ENCODE measurements at regions not wholly inside any gene's neighbourhood (a gene's known extent, or its start where the extent isn't known, plus 50 kb on each side); places are given as distances from the start of the nearest gene placed in this dataset.

DNA sequence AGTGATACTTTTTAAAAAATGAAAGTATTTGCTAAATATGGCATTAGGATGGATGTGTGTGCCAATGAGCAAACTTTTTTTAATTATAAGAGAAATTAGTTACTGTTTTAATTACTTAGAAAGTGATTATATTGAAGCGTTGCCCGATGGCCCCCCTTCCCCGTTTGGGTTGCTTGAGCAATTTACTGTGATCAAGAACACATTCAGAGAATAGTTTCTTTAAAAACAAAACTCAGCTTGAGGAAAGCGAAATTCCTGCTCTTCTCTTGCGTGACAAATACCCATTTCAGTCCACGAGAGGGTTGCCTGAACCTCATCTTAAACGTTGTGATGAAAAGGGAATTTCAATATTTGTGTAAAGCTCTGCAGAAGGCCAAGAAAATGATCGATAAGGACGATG, 234.1 kb downstream of the GATA3 start:
- Histone ChIP-seq H3K27ac (no peak overlapping the region), H3K4me3 (no peak overlapping the region), H3K9me3 (no peaks in the 10 kb centered on the region), H3K4me1 (no peaks in the 10 kb centered on the region), H3K36me3 (no peaks in the 10 kb centered on the region), H3K27me3 (peaks cover 0 to 12% (median 0%) of the 10 kb centered on the region in 4 donors)
- no peak for DNase-seq
- WGBS, 2 donors, result 81 to 86% methylated on average over 9 of the region's 9 CpGs
- intact Hi-C loops (cut with DNase I), result no loop called here
- TF ChIP-seq POLR2A (IDR thresholded peaks at IDR 0.05), result no peak
- TF ChIP-seq, protein P1, sequence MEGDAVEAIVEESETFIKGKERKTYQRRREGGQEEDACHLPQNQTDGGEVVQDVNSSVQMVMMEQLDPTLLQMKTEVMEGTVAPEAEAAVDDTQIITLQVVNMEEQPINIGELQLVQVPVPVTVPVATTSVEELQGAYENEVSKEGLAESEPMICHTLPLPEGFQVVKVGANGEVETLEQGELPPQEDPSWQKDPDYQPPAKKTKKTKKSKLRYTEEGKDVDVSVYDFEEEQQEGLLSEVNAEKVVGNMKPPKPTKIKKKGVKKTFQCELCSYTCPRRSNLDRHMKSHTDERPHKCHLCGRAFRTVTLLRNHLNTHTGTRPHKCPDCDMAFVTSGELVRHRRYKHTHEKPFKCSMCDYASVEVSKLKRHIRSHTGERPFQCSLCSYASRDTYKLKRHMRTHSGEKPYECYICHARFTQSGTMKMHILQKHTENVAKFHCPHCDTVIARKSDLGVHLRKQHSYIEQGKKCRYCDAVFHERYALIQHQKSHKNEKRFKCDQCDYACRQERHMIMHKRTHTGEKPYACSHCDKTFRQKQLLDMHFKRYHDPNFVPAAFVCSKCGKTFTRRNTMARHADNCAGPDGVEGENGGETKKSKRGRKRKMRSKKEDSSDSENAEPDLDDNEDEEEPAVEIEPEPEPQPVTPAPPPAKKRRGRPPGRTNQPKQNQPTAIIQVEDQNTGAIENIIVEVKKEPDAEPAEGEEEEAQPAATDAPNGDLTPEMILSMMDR (IDR thresholded peaks at IDR 0.05), result no peak

DNA sequence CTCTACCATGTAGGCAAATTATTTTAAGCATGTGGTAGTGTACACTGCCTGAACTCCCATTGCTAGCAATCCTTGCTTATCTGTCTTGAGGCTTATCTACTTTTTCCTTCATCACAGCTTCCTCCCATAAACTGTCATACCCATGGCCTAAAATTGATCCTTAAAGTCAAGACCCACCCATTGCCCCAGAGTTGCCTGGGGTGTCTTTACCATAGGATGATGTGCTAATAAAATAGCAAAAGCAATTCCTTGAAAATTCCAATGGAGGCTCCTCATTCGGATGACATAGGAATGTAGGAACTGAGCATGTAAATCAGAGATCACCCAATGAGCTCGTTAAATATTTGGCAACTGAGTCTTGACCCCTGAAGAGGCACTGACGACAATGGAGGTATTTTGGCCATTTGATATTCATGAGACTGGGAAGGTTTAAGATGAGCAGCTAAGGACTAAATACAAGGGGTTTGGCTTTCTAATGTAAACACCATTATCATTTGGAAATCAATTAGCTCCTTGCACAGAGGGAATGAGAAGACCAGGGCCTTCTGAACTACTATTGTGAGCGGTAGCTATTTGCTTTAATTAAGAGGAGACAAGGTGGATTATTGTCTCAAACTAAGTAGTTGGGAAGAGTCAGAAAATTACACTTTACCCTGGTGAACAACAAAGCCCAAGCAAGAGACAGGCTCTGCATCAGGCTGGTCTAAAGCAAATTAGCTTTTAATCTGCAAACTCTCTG, 234.9 kb downstream of the GATA3 start:
- no peak for TF ChIP-seq POLR2A (IDR thresholded peaks at IDR 0.05)
- TF ChIP-seq, protein P1 (IDR thresholded peaks at IDR 0.05), result no peak
- no peaks in the 10 kb centered on the region for H3K4me1 ChIP-seq
- H3K4me3 ChIP-seq, result no peak overlapping the region
- DNase-seq, result no peak
- intact Hi-C loops (cut with DNase I), result no loop called here
- no peak overlapping the region for H3K27ac ChIP-seq
- H3K27me3 ChIP-seq, result peaks cover 0 to 7% (median 0%) of the 10 kb centered on the region in 4 donors
- H3K9me3 ChIP-seq, result no peaks in the 10 kb centered on the region
- no peaks in the 10 kb centered on the region for H3K36me3 ChIP-seq
- 61 to 77% methylated on average over 4 of the region's 4 CpGs for WGBS, 2 donors

DNA sequence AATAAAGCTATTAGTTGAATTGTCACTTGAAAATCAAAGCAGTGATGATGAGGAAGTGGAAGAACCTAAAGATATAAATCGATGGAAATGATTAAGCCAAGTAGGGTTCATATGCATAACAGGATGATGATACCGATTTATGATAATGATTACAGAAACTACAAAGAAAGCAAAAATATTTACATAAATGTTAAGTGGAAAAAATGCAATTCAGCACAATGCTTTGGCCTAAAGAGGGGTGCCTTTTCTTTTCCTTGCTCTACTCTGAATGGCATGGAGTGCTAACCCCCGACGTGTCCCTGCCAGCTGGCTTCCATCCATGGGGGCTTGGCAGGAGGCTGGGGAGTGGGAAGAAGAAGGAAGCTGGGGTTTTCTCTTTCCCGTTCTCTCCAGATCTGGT, 240.3 kb downstream of the GATA3 start:
- intact Hi-C loops (cut with DNase I), result no loop called here
- Histone ChIP-seq H3K27ac (no peak overlapping the region), H3K27me3 (peaks cover 0 to 38% (median 0%) of the 10 kb centered on the region in 4 donors), H3K36me3 (no peaks in the 10 kb centered on the region), H3K9me3 (no peaks in the 10 kb centered on the region), H3K4me1 (no peaks in the 10 kb centered on the region), H3K4me3 (no peak overlapping the region)
- no peak for DNase-seq
- no peak for TF ChIP-seq POLR2A (IDR thresholded peaks at IDR 0.05)
- TF ChIP-seq, protein P1 (IDR thresholded peaks at IDR 0.05), result no peak
- 64 to 72% methylated on average over 5 of the region's 5 CpGs for WGBS, 2 donors

DNA sequence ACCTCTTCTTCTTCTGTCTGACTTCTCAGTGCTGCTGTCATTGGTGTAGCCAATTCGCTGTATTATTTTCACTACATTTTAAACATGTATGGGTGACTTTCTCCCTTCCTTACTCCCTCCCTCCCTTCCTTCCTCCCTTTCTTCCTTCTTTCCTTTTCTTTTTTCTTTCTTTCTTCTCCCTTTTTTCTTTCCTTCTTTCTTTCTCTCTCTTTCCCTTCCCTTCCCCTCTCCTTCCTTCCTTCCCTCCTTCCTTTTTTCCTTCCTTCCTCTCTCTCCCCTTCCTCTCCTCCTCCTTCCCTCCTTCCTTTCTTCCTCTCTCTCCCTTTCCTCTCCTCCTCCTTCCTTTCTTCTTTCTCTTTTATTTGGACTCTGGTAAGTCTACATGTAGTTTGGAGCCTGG, 240.8 kb downstream of the GATA3 start:
- intact Hi-C loops (cut with DNase I), result no loop called here
- 93 to 95% methylated on average over 1 of the region's 1 CpG for WGBS, 2 donors
- Histone ChIP-seq H3K9me3 (no peaks in the 10 kb centered on the region), H3K36me3 (no peaks in the 10 kb centered on the region), H3K4me1 (no peaks in the 10 kb centered on the region), H3K4me3 (no peak overlapping the region), H3K27me3 (peaks cover 0 to 38% (median 0%) of the 10 kb centered on the region in 4 donors), H3K27ac (no peak overlapping the region)
- no peak for TF ChIP-seq POLR2A (IDR thresholded peaks at IDR 0.05)
- TF ChIP-seq, protein P1 (IDR thresholded peaks at IDR 0.05), result no peak
- DNase-seq, result no peak

DNA sequence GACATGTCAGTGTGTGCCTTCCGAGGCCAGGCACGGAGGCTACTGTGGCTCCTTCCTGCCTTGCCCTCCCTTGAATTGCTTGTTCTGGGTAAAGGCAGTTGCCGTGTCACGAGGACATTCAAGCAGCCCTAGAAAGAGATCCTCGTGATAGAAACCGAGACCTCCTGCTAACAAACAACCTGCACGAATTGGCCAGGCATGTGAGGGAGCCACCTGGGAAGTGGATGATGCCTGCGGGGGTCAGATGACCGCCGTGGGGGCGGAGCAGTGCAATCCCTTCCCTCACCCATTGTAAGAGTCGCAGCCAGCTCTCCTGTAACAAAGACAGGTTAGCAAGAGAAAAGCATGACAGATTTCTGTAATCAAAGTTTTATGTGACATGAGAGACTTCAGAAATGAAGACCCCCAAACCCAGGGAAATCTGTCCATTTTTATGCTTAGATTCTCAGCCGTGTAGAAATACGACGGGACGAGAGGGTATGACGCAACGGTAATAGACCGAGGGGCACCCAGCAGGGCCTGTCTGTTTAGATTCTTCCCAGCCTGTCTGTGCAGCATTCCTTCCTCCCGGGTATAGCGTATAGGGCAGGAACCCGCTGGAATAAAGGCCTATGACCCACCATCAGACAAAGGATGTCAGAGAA, 241.7 kb downstream of the GATA3 start:
- no peak for DNase-seq
- intact Hi-C loops (cut with DNase I), result no loop called here
- 64 to 70% methylated on average over 16 to 20 of the region's 22 CpGs for WGBS, 2 donors

More for the DNA sequence above, 241.7 kb downstream of the GATA3 start:
- H3K4me3 ChIP-seq, result no peak overlapping the region
- no peaks in the 10 kb centered on the region for H3K36me3 ChIP-seq
- H3K27me3 ChIP-seq, result peaks cover 0 to 33% (median 0%) of the 10 kb centered on the region in 4 donors
- TF ChIP-seq, protein P1 (IDR thresholded peaks at IDR 0.05), result no peak
- no peak for TF ChIP-seq POLR2A (IDR thresholded peaks at IDR 0.05)
- no peaks in the 10 kb centered on the region for H3K9me3 ChIP-seq
- H3K27ac ChIP-seq, result no peak overlapping the region
- H3K4me1 ChIP-seq, result peaks cover 0 to 5% (median 0%) of the 10 kb centered on the region in 3 donors

All from esophagus squamous epithelium (tissue), 5 donors.